ENCODE measurements at regions not wholly inside any gene's neighbourhood (a gene's known extent, or its start where the extent isn't known, plus 50 kb on each side); places are given as distances from the start of the nearest gene placed in this dataset.
"Not testable (repeated sequence)": the region's sequence is repeated elsewhere in the genome, so short reads cannot be mapped to it uniquely, and the experiment has no call there.

DNA sequence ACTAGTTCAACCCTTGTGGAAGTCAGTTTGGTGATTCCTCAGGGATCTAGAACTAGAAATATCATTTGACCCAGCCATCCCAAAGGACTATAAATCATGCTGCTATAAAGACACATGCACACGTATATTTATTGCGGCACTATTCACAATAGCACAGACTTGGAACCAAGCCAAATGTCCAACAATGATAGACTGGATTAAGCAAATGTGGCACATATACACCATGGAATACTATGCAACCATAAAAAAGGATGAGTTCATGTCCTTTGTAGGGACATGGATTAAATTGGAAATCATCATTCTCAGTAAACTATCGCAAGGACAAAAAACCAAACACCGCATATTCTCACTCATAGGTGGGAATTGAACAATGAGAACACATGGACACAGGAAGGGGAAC, 157.8 kb downstream of the MSN start:
- not testable (repeated sequence) for DNase-seq (ENCODE audit: low read depth in 3 of 3)

DNA sequence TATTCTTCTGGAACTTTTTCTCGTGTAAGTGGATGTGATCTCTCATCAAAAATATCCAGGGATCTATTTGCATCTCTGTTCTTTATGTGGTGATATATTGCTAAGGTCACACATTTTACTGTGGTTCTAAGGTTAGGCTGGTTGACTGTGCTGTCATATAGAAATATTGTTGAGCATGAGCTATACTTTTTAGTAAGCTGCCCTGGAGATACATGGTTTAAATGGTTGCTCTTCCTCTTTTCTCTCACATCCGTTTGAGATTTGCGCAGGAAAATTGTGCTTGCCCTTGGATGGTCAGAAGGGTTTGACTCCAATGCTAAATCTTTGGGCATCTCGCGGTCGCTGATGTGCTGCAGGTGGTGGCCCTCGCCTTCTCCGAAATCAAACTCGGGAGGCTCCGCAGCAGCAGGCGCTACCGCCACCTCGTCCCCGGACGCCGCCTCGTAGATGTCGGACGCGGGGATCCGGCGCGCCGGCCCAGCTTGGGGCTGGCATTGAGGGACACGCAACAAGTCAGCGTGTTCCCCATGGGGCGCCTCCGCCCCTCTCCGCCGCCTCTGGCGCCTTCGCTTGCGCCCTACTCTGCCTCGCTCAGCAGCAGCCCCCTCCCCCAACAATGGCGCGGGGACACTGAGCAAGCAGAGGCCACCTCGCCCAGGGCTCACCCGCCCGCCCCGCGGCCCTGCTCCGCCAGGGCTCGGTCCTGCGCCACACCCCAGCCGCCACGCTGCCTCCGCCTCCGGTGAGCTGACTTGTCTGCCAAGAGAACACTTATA, 154.5 kb downstream of the MSN start:
- peak; percentile 2 to 35 (median 2) for DNase-seq (ENCODE audit: low read depth in 3 of 3)

DNA sequence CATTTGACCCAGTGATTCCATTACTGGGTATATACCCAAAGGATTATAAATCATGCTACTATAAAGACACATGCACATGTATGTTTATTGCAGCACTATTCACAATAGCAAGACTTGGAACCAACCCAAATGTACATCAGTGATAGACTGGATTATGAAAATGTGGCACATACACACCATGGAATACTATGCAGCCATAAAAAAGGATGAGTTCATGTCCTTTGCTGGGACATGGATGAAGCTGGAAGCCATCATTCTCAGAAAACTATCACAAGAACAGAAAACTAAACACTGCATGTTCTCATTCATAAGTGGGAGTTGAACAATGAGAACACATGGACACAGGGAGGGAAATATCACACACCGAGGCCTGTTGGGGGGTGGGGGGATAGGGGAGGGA, 152.5 kb downstream of the MSN start:
- not testable (repeated sequence) for DNase-seq (ENCODE audit: low read depth in 3 of 3)

- DNase-seq (ENCODE audit: low read depth in 3 of 3) = no peak
These were observed 145.8 kb downstream of the MSN start for GRCh38 chrX:65813245-65813644.

GRCh38 chrX:65811558-65812228, 144.2 kb downstream of the MSN start:
- no peak for DNase-seq (ENCODE audit: low read depth in 3 of 3)
